Activated CD4-positive, alpha-beta memory T cell treated with anti-CD3 and anti-CD28 coated beads, Interleukin-2, amount 10 ng/mL, durations not matched to agents 7 days and 5 days (primary cell): ENCODE measurements at regions not wholly inside any gene's neighbourhood (a gene's known extent, or its start where the extent isn't known, plus 50 kb on each side); places are given as distances from the start of the nearest gene placed in this dataset.

Experiments used
- CTCF ChIA-PET: fragments of 350-600 bp; sonication (Branson Sonifier 250); formaldehyde crosslinking; loops from one replicate; lab custom pipeline; 2021; ENCODE audit warnings: antibody characterized with exemption, inconsistent platforms; lab: Charles Lee
- POLR2A ChIA-PET: fragments of 350-600 bp; sonication (Branson Sonifier 250); formaldehyde crosslinking; loops from one replicate; lab custom pipeline; 2021; ENCODE audit warnings: antibody characterized with exemption; lab: Charles Lee
- DNase-seq: peaks from one replicate; pipeline ENCODE4 v3.0.0-alpha.2; 2020
- H3K27ac Mint-ChIP-seq: one replicate; pipeline ENCODE4 v1.8.0; 2021; ENCODE audit warnings: mild to moderate bottlenecking, mixed read lengths
- H3K27me3 Mint-ChIP-seq: one replicate; pipeline ENCODE4 v1.8.0; 2021; ENCODE audit warnings: mixed read lengths
- H3K36me3 Mint-ChIP-seq: one replicate; pipeline ENCODE4 v1.8.0; 2021; ENCODE audit warnings: low read depth, mixed read lengths
- H3K4me1 Mint-ChIP-seq: one replicate; pipeline ENCODE4 v1.8.0; 2021; ENCODE audit warnings: mixed read lengths
- H3K4me3 Mint-ChIP-seq: one replicate; pipeline ENCODE4 v1.8.0; 2021; ENCODE audit warnings: mild to moderate bottlenecking, mixed read lengths
- H3K9me3 Mint-ChIP-seq: one replicate; pipeline ENCODE4 v1.8.0; 2021; ENCODE audit warnings: mixed read lengths

- CTCF ChIA-PET: no interaction called here
- Mint-ChIP-seq H3K4me1 (no peaks in the 10 kb centered on the region), H3K27me3 (no peaks in the 10 kb centered on the region), H3K9me3 (no peaks in the 10 kb centered on the region), H3K27ac (no peak overlapping the region), H3K4me3 (no peak overlapping the region), H3K36me3 (no peaks in the 10 kb centered on the region)
- DNase-seq: no peak
- POLR2A ChIA-PET: no interaction called here
Observed at GRCh38 chr10:111967116-111967515, 216.4 kb downstream of the GPAM start.

GRCh38 chr10:111967547-111967946, 216.0 kb downstream of the GPAM start:
- Mint-ChIP-seq H3K4me1 (no peaks in the 10 kb centered on the region), H3K27ac (no peak overlapping the region), H3K9me3 (no peaks in the 10 kb centered on the region), H3K36me3 (no peaks in the 10 kb centered on the region), H3K4me3 (no peak overlapping the region), H3K27me3 (no peaks in the 10 kb centered on the region)
- ChIA-PET POLR2A (no interaction called here), CTCF (no interaction called here)
- no peak for DNase-seq

DNA sequence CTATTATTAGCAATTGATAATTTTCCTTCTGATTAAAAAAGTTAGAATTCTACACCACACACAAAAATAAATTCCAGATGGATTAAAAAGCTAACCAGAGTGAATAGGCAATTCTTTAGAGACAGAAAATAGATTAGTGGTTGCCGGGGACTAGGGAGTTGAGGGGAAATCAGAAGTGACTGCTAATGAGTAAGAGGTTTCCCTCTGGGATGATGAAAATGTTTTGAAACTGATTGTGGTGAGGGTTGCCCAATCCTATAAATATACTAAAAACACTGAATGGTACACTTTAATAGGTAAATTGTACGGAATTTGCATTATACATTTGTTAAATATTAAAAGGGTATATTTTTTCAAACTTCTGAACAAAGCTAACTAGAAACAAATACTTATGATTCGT, 214.9 kb downstream of the GPAM start:
- Mint-ChIP-seq H3K27ac (no peak overlapping the region), H3K4me3 (no peak overlapping the region), H3K4me1 (no peaks in the 10 kb centered on the region), H3K27me3 (no peaks in the 10 kb centered on the region), H3K36me3 (no peaks in the 10 kb centered on the region), H3K9me3 (no peaks in the 10 kb centered on the region)
- POLR2A ChIA-PET: no interaction called here
- DNase-seq: no peak
- CTCF ChIA-PET: no interaction called here

DNA sequence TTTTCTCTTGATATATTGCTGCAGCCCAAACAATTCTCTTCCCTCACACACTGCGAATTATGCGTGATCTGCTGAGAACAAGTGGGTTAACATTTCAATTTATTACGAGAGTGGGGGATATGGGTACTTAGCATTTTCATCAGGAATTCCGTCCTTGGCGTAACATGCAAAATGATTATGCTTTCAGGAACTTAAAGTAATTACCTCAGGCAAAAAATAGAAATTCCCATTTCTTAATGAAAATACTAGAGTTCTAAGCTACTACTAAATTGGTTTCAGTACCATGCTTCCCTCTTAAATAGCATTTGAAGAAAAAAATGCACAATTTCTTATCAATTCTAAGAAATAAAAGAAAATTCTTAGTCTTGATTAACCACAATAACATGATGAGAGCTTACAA, 213.5 kb downstream of the GPAM start:
- POLR2A ChIA-PET: no interaction called here
- DNase-seq: no peak
- Mint-ChIP-seq H3K4me1 (no peaks in the 10 kb centered on the region), H3K27ac (no peak overlapping the region), H3K36me3 (no peaks in the 10 kb centered on the region), H3K27me3 (no peaks in the 10 kb centered on the region), H3K4me3 (no peak overlapping the region), H3K9me3 (no peaks in the 10 kb centered on the region)
- CTCF ChIA-PET: no interaction called here

- Mint-ChIP-seq H3K9me3 (no peaks in the 10 kb centered on the region), H3K4me1 (no peaks in the 10 kb centered on the region), H3K36me3 (no peaks in the 10 kb centered on the region), H3K27me3 (no peaks in the 10 kb centered on the region), H3K27ac (no peak overlapping the region), H3K4me3 (no peak overlapping the region)
- ChIA-PET POLR2A (no interaction called here), CTCF (no interaction called here)
- DNase-seq: no peak
Observed at GRCh38 chr10:111972109-111972508, 211.5 kb downstream of the GPAM start.

- CTCF ChIA-PET: no interaction called here
- POLR2A ChIA-PET: no interaction called here
- no peak overlapping the region for H3K4me3 Mint-ChIP-seq
- H3K36me3 Mint-ChIP-seq: no peaks in the 10 kb centered on the region
- no peaks in the 10 kb centered on the region for H3K27me3 Mint-ChIP-seq
- H3K9me3 Mint-ChIP-seq: no peaks in the 10 kb centered on the region
- no peaks in the 10 kb centered on the region for H3K4me1 Mint-ChIP-seq
- no peak for DNase-seq
- no peak overlapping the region for H3K27ac Mint-ChIP-seq
Observed at GRCh38 chr10:111973306-111973705, 210.3 kb downstream of the GPAM start.

GRCh38 chr10:111973826-111974225, 209.7 kb downstream of the GPAM start:
- no peak overlapping the region for H3K4me3 Mint-ChIP-seq

DNA sequence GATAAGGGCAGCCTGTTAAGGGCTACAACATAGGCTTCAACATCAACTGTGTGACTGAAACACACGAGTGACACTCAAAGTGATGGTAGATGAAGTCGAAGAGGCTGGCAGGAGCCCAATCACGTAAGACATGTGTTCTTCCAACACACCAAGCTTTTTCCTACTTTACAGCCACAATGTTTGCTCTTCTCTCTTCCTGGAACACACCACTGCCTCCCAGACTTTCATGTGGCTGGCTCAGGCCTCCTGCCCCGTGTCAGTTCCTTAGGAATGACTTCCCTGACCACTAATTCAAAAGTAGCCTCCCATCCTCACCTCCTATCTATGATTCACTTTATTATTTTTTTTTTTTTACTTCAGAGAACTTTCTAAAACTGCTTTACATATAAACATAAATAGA, 209.2 kb downstream of the GPAM start:
- H3K27ac Mint-ChIP-seq: no peak overlapping the region
- no peaks in the 10 kb centered on the region for H3K9me3 Mint-ChIP-seq
- H3K36me3 Mint-ChIP-seq: no peaks in the 10 kb centered on the region
- CTCF ChIA-PET: no interaction called here
- no peaks in the 10 kb centered on the region for H3K4me1 Mint-ChIP-seq
- H3K27me3 Mint-ChIP-seq: no peaks in the 10 kb centered on the region
- no peak overlapping the region for H3K4me3 Mint-ChIP-seq
- POLR2A ChIA-PET: no interaction called here
- DNase-seq: no peak

More at GRCh38 chr10:111973826-111974225, 209.7 kb downstream of the GPAM start:
- H3K9me3 Mint-ChIP-seq: no peaks in the 10 kb centered on the region
- ChIA-PET POLR2A (no interaction called here), CTCF (no interaction called here)
- DNase-seq: no peak
- no peaks in the 10 kb centered on the region for H3K27me3 Mint-ChIP-seq
- no peak overlapping the region for H3K27ac Mint-ChIP-seq
- no peaks in the 10 kb centered on the region for H3K36me3 Mint-ChIP-seq
- H3K4me1 Mint-ChIP-seq: no peaks in the 10 kb centered on the region

- Mint-ChIP-seq H3K27me3 (no peaks in the 10 kb centered on the region), H3K9me3 (no peaks in the 10 kb centered on the region), H3K4me1 (no peaks in the 10 kb centered on the region), H3K4me3 (no peak overlapping the region), H3K36me3 (no peaks in the 10 kb centered on the region), H3K27ac (no peak overlapping the region)
- DNase-seq: no peak
- ChIA-PET CTCF (no interaction called here), POLR2A (no interaction called here)
Observed at GRCh38 chr10:111976557-111976956, 207.0 kb downstream of the GPAM start.

GRCh38 chr10:111984057-111984456, 199.5 kb downstream of the GPAM start:
- Mint-ChIP-seq H3K27me3 (no peaks in the 10 kb centered on the region), H3K27ac (no peak overlapping the region), H3K36me3 (no peaks in the 10 kb centered on the region), H3K4me1 (no peaks in the 10 kb centered on the region), H3K4me3 (no peak overlapping the region), H3K9me3 (no peaks in the 10 kb centered on the region)
- ChIA-PET CTCF (no interaction called here), POLR2A (no interaction called here)
- no peak for DNase-seq

DNA sequence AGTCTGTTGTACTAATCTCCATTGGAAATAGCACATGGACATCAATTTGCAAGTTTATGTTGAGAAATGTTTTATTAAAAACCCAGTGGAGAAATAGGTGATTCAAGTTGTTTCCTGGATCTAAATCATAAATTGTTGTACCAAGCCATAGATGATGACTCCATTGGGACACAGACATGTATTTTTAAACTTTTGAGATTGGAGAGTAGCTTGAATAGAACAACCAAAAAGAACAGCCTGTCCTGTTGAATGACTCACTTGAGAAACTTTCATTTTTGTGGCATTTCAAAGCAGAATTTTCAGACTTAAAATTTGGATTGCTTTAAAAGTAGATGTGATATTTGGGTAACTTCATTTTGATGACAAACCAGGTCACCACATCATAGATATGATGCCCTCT, 197.5 kb downstream of the GPAM start:
- no peaks in the 10 kb centered on the region for H3K36me3 Mint-ChIP-seq
- POLR2A ChIA-PET: no interaction called here

GRCh38 chr10:111988646-111989045, 194.9 kb downstream of the GPAM start:
- no peak overlapping the region for H3K27ac Mint-ChIP-seq
- no peak for DNase-seq
- ChIA-PET CTCF (no interaction called here), POLR2A (no interaction called here)
- no peaks in the 10 kb centered on the region for H3K36me3 Mint-ChIP-seq
- H3K9me3 Mint-ChIP-seq: no peaks in the 10 kb centered on the region
- H3K4me3 Mint-ChIP-seq: no peak overlapping the region
- no peaks in the 10 kb centered on the region for H3K27me3 Mint-ChIP-seq
- no peaks in the 10 kb centered on the region for H3K4me1 Mint-ChIP-seq

More for the DNA sequence above, 197.5 kb downstream of the GPAM start:
- H3K27me3 Mint-ChIP-seq: no peaks in the 10 kb centered on the region
- CTCF ChIA-PET: interaction anchor here (0.6 kb wide), 1 partner anchor 1315 kb away, joined by 3 read pairs; no protein-coding TSS in a partner anchor
- no peak overlapping the region for H3K27ac Mint-ChIP-seq
- no peak for DNase-seq
- H3K4me1 Mint-ChIP-seq: no peaks in the 10 kb centered on the region
- H3K9me3 Mint-ChIP-seq: no peaks in the 10 kb centered on the region
- H3K4me3 Mint-ChIP-seq: no peak overlapping the region

DNA sequence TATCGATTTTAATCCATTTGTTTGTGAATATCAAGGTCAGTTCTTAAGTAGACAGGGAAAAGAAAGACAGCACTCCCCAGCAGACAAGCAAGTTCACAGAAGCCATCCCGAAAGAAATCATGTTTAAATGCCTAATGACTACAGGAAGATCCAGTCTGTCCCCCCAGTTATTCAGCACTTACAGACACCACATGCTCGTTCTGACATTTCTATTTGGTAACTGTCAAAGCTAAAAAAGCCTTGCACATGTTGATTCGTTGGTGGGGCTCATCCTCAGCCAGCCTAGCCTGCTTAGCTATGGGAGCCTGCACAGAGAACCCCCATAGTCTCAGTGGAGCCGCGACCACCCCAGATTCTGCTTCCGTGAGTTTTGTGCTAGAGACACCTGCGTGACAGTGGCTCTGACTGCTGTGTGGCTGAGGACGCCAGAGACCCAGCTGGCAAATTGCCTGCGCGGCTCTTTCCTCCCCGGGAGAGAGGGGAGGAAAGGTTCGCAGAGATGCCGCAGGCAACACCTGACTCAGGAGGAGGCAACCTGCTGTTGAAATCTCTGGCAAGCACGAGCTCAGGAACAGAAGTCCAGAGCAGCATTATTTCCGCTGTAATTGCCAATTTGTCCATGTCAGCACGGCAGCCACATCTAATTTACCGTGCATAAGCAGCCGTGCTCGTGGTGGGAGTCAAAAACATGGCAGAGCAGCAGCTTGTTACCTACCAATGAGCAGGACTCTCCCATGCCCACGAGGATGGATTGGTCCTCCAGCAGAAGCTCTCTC, 194.2 kb downstream of the GPAM start:
- ChIA-PET CTCF (no interaction called here), POLR2A (no interaction called here)
- Mint-ChIP-seq H3K4me1 (no peaks in the 10 kb centered on the region), H3K27ac (no peak overlapping the region), H3K9me3 (no peaks in the 10 kb centered on the region), H3K36me3 (no peaks in the 10 kb centered on the region), H3K4me3 (no peak overlapping the region), H3K27me3 (no peaks in the 10 kb centered on the region)
- no peak for DNase-seq

- H3K4me3 Mint-ChIP-seq: no peak overlapping the region
- H3K9me3 Mint-ChIP-seq: no peaks in the 10 kb centered on the region
- ChIA-PET POLR2A (no interaction called here), CTCF (no interaction called here)
- H3K36me3 Mint-ChIP-seq: no peaks in the 10 kb centered on the region
- H3K4me1 Mint-ChIP-seq: no peaks in the 10 kb centered on the region
- H3K27ac Mint-ChIP-seq: no peak overlapping the region
- H3K27me3 Mint-ChIP-seq: no peaks in the 10 kb centered on the region
- DNase-seq: no peak
Observed at GRCh38 chr10:111990734-111991133, 192.8 kb downstream of the GPAM start.
